ENCODE measurements at regions not wholly inside any gene's neighbourhood (a gene's known extent, or its start where the extent isn't known, plus 50 kb on each side); places are given as distances from the start of the nearest gene placed in this dataset.

GRCh38 chr7:56493704-56494450 lies 377.7 kb upstream of the NUPR2 start:
- Histone ChIP-seq H3K9me3 (peaks cover 0 to 77% (median 0%) of the 10 kb centered on the region in 4 donors), H3K4me3 (no peak overlapping the region), H3K27ac (no peak overlapping the region), H3K4me1 (no peaks in the 10 kb centered on the region), H3K36me3 (no peaks in the 10 kb centered on the region), H3K27me3 (no peaks in the 10 kb centered on the region)
- 74 to 81% methylated on average over 4 to 7 of the region's 8 CpGs for WGBS, 2 donors
- TF ChIP-seq POLR2A (IDR thresholded peaks at IDR 0.05) (no peak), EP300 (IDR thresholded peaks at IDR 0.05) (no peak)
- TF ChIP-seq, protein P1, sequence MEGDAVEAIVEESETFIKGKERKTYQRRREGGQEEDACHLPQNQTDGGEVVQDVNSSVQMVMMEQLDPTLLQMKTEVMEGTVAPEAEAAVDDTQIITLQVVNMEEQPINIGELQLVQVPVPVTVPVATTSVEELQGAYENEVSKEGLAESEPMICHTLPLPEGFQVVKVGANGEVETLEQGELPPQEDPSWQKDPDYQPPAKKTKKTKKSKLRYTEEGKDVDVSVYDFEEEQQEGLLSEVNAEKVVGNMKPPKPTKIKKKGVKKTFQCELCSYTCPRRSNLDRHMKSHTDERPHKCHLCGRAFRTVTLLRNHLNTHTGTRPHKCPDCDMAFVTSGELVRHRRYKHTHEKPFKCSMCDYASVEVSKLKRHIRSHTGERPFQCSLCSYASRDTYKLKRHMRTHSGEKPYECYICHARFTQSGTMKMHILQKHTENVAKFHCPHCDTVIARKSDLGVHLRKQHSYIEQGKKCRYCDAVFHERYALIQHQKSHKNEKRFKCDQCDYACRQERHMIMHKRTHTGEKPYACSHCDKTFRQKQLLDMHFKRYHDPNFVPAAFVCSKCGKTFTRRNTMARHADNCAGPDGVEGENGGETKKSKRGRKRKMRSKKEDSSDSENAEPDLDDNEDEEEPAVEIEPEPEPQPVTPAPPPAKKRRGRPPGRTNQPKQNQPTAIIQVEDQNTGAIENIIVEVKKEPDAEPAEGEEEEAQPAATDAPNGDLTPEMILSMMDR (IDR thresholded peaks at IDR 0.05), result no peak
- no peak for DNase-seq (ENCODE audit: low spot score in 2 of 2)

- Histone ChIP-seq H3K36me3 (no peaks in the 10 kb centered on the region), H3K4me3 (no peak overlapping the region), H3K27ac (no peak overlapping the region), H3K4me1 (no peaks in the 10 kb centered on the region), H3K9me3 (peaks cover 0 to 79% (median 0%) of the 10 kb centered on the region in 4 donors), H3K27me3 (no peaks in the 10 kb centered on the region)
- TF ChIP-seq POLR2A (IDR thresholded peaks at IDR 0.05), result no peak
- TF ChIP-seq, protein P1 (IDR thresholded peaks at IDR 0.05), result no peak
- no peak for TF ChIP-seq EP300 (IDR thresholded peaks at IDR 0.05)
- no peak for DNase-seq (ENCODE audit: low spot score in 2 of 2)
- 73 to 84% methylated on average over 4 of the region's 4 CpGs for WGBS, 2 donors
These were observed 377.0 kb upstream of the NUPR2 start for GRCh38 chr7:56493196-56493595.

GRCh38 chr7:56491636-56492425 lies 375.6 kb upstream of the NUPR2 start:
- Histone ChIP-seq H3K4me1 (no peaks in the 10 kb centered on the region), H3K27me3 (no peaks in the 10 kb centered on the region), H3K36me3 (no peaks in the 10 kb centered on the region), H3K9me3 (peaks cover 0 to 79% (median 0%) of the 10 kb centered on the region in 4 donors), H3K27ac (no peak overlapping the region), H3K4me3 (no peak overlapping the region)
- TF ChIP-seq POLR2A (IDR thresholded peaks at IDR 0.05), result no peak
- no peak for TF ChIP-seq EP300 (IDR thresholded peaks at IDR 0.05)
- TF ChIP-seq, protein P1 (IDR thresholded peaks at IDR 0.05), result no peak
- no peak for DNase-seq (ENCODE audit: low spot score in 2 of 2)
- 65 to 72% methylated on average over 9 of the region's 9 CpGs for WGBS, 2 donors

DNA sequence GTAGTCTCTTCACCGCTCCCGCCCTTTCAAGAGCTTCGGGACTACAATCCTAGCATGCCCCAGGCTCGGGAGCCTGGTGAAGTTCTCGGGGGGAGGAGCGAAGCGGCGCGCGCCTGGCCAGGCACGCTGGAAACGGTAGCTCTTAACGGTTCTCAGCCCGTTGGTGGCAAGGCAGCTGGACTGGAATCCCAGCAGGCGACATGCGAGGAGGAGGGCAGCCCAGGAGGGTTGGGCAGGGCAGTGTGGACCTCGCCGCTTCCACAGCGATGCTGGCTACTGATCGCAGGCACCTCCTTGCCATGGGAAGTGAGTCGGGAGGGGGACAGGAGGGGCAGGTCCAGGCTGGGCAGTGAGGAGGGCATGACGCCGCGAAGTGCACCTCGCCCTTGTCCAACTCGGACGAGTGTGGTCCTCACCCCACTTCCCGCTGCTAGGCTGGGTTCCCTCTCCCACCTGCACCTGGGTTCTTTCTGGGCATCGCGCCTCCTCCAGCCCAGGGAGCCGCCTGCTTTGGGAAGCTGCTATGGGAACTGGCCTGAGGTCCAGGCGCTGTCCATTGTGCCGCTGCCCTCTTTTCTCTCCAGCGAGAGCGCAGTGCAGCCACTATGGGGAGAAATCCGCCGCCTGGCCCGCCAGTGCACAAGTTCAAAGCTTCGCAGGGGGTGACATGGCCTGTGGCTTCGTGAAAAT lies 367.8 kb upstream of the NUPR2 start:
- Histone ChIP-seq H3K27ac (no peak overlapping the region), H3K4me3 (no peak overlapping the region), H3K36me3 (no peaks in the 10 kb centered on the region), H3K4me1 (no peaks in the 10 kb centered on the region), H3K9me3 (peaks cover 0 to 82% (median 0%) of the 10 kb centered on the region in 4 donors), H3K27me3 (no peaks in the 10 kb centered on the region)
- WGBS, 2 donors, result 70 to 74% methylated on average over 37 to 39 of the region's 40 CpGs
- TF ChIP-seq EP300 (IDR thresholded peaks at IDR 0.05) (no peak), POLR2A (IDR thresholded peaks at IDR 0.05) (no peak)
- TF ChIP-seq, protein P1 (IDR thresholded peaks at IDR 0.05), result no peak
- DNase-seq (ENCODE audit: low spot score in 2 of 2), result no peak

Measured in tibial nerve (tissue), 4 donors.